GM18520 (cell line): ENCODE measurements at regions not wholly inside any gene's neighbourhood (a gene's known extent, or its start where the extent isn't known, plus 50 kb on each side); places are given as distances from the start of the nearest gene placed in this dataset.
"Not testable (repeated sequence)": the region's sequence is repeated elsewhere in the genome, so short reads cannot be mapped to it uniquely, and the experiment has no call there.

Experiments
- ATAC-seq: cut with Tn5 transposase; IDR thresholded peaks from one replicate; pipeline ENCODE4 v1.9.1; 2021; ENCODE audit not compliant: unreplicated experiment

- no peak for ATAC-seq
These were observed 603.8 kb downstream of the IQCM start for GRCh38 chr4:149211876-149212275.

DNA sequence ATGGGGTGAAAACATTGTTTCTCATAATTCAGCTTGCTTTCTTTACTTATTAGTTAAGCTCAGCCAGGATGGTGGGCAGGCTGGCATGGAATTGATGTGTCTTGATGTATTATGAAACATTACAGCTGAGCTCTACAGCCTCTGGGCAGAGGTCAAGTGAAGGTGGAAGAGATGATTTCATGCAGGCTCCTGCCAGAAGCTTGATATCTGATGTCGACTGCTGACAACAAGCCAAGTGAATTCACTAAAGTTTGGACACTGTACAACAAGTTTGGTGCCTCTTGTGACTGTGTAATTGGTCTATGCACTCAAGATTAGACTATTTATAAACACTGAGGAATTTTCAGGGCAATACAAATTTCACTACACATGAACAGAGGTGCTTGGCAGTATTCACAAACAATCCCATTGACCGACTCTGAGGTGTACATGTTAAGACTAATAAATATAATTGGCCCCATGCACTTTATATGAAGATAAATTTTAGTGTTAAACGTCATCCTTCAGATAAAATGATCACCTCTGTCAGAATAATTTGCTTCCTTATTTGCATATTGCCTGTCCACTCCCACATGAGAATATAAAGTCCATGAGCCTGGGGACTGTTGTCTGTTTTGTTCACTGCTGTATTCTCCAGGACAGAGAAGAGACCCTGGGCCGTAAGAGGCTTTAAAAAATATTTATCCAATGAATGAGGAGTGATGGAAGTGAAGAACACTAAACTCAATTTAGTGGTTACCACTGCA lies 612.2 kb downstream of the IQCM start:
- ATAC-seq = no peak

GRCh38 chr4:149202117-149202516 lies 613.5 kb downstream of the IQCM start:
- no peak for ATAC-seq

GRCh38 chr4:149199594-149199993 lies 616.0 kb downstream of the IQCM start:
- ATAC-seq = no peak

DNA sequence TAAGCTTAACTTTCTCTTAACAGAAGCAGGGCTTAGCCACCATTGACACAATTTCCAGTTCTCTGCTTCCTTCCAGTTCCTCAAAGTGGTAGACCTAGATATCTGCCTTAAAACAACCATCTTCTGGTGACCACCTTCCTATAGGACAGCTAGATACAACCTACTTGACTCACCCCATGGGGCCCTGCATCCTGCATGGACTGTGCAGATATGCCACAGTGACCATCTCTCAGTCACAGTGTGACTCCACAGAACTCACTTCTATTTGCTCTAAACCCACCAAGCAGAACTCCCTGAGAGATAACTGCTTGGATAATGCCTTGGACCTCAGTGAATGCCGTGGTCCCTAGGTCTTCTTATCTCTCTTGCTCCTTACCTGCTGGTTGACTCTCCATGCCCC lies 621.6 kb downstream of the IQCM start:
- no peak for ATAC-seq

- ATAC-seq = no peak
These were observed 627.9 kb downstream of the IQCM start for GRCh38 chr4:149187726-149188125.

GRCh38 chr4:149183638-149184037 lies 632.0 kb downstream of the IQCM start:
- ATAC-seq = no peak

DNA sequence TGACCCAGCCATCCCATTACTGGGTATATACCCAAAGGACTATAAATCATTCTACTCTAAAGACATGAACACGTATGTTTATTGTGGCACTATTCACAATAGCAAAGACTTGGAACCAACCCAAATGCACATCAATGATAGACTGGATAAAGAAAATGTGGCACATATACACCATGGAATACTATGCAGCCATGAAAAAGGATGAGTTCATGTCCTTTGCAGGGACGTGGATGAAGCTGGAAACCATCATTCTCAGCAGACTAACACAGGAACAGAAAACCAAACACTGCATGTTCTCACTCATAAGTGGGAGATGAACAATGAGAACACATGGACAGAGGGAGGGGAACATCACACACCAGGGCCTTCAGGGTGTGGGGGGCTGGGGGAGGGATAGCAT lies 634.2 kb downstream of the IQCM start:
- ATAC-seq = not testable (repeated sequence)

DNA sequence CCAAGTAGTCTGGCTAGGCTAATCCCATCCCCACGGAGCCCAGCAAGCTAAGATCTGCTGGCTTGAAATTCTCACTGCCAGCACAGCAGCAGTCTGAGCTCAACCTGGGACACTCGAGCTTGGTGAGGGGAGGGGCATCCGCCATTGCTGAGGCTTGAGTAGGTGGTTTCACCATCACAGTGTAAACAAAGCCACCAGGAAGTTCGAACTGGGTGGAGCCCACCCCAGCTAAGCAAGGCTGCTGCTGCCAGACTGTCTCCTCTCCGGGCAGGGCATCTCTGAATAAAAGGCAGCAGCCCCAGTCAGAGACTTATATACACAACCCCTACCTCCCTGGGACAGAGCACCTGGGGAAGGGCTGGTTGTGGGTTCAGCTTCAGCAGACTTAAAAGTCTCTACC lies 639.6 kb downstream of the IQCM start:
- ATAC-seq = no peak

- ATAC-seq = no peak
These were observed 640.1 kb downstream of the IQCM start for GRCh38 chr4:149175549-149175948.

- no peak for ATAC-seq
These were observed 642.2 kb downstream of the IQCM start for GRCh38 chr4:149173241-149174013.

DNA sequence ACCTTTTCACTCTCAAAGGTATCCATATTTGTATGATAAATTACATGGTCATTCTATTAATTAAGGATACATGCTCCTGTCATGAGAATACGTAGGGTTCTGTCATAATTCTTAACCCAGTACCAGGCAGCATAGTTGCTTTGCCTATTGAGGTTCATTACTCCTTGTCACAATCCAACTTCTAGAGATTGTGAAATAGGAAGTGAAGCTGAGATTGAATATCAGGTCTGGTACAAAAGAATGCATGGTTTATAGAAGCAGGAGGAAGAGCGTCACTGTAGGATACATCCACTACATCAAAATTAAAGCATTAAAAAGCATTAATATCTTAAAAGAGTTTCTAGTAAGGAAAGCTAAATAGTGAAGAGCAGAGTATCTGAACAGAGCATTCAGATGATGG lies 647.0 kb downstream of the IQCM start:
- no peak for ATAC-seq

GRCh38 chr4:149166876-149167275 lies 648.8 kb downstream of the IQCM start:
- no peak for ATAC-seq

DNA sequence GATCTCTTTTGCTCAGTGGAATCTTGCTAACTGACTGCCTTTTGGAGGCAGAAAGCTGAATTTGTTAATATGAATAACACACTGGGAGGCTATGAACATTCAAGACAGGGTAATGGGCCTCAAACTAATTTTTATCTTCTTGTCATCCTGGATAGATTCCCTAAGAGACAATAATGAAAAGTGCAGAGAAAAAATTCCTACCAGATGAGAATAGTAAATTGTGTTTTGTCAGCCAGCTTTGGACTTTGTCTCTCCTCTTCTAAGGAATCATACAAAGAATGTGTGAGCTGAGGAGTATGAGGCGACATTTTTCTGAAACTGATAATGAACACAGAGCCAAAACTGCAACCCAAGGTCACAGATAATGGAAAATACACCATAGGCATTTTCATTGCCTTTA lies 649.3 kb downstream of the IQCM start:
- ATAC-seq = no peak

DNA sequence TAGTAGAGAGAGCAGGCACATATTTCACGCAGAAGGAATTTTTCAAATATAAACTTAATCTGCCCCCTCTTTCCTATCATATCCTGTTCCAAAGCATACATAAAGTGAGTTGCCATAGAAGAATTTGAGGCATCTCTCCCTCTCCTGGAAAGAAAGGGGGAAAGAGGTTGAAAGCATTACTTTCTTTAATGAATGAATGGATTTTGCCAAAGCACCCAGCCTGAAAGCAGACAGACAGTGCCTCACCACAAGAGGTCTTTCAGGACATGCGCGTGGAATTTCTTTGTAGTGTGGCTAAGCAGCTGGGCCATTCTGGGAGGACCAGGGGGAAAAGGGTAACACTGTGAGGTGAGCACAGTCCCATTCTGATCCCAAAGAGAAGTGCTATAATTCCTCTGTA lies 651.4 kb downstream of the IQCM start:
- no peak for ATAC-seq

DNA sequence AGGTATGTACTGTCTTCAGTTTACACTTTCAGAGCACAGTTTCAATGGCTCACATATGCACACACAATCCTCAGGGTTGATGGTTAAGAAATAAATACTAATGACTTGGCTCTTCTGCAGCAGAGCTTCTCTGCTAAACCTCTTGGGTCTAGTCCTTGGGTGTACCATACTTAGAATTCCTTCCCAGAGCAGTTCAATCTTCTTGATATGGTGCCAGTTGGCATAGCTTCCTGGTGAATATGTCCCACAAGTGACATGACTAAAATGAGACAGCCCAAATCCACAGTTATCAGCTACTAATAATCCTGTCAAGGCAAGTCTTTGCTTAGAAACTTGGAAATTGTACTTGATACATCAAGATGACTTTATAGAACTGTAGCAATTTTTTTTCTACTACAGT lies 654.4 kb downstream of the IQCM start:
- ATAC-seq = no peak

- ATAC-seq = no peak
These were observed 655.3 kb downstream of the IQCM start for GRCh38 chr4:149160370-149160769.

GRCh38 chr4:149158817-149159216 lies 656.8 kb downstream of the IQCM start:
- ATAC-seq = no peak

- ATAC-seq = no peak
These were observed 669.8 kb downstream of the IQCM start for GRCh38 chr4:149145803-149146202.

- ATAC-seq = no peak
These were observed 671.6 kb downstream of the IQCM start for GRCh38 chr4:149144060-149144459.

DNA sequence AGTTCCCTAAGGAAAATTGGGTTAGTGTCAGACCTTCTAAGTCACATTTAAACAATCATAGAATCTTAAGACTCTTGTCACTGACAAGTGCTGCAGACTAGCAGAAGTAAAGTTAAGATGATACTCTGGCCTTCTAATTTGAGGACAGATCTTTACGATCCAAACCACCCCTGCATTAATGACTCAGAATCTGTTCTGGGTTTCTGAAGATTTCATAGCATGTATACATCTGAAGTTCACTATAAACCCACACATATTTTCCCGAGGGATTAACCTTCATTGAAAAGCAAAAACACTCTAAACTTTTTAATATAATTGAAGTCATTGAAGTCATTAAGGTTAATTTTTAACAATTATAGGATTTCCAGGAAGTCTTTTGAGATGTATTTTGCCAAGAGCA lies 674.3 kb downstream of the IQCM start:
- ATAC-seq = no peak

GRCh38 chr4:149140841-149141240 lies 674.8 kb downstream of the IQCM start:
- ATAC-seq = no peak
